ENCODE measurements at regions not wholly inside any gene's neighbourhood (a gene's known extent, or its start where the extent isn't known, plus 50 kb on each side); places are given as distances from the start of the nearest gene placed in this dataset.

DNA sequence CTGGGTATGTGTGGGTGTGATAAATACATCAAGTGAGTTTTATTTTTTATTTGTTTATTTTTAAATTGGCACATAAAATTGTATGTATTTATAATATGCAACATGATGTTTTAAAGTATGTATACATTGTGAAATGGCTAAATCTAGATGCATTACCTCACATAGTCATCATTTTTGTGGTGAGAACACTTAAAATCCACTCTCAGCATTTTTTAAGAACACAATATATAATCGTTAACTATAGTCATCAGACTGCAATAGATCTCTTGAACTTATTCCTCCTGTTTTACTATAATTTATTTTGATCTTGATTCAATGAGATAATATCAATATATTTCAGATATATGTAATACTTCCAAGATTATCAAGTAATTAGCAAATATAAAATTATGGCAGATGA lies 93.9 kb upstream of the ALDH1A1 start:
- TF ChIP-seq, protein P1, sequence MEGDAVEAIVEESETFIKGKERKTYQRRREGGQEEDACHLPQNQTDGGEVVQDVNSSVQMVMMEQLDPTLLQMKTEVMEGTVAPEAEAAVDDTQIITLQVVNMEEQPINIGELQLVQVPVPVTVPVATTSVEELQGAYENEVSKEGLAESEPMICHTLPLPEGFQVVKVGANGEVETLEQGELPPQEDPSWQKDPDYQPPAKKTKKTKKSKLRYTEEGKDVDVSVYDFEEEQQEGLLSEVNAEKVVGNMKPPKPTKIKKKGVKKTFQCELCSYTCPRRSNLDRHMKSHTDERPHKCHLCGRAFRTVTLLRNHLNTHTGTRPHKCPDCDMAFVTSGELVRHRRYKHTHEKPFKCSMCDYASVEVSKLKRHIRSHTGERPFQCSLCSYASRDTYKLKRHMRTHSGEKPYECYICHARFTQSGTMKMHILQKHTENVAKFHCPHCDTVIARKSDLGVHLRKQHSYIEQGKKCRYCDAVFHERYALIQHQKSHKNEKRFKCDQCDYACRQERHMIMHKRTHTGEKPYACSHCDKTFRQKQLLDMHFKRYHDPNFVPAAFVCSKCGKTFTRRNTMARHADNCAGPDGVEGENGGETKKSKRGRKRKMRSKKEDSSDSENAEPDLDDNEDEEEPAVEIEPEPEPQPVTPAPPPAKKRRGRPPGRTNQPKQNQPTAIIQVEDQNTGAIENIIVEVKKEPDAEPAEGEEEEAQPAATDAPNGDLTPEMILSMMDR (conservative IDR thresholded peaks at IDR 0.05 in 1 of 2, IDR thresholded peaks at IDR 0.05 in 1 of 2; ENCODE audit: extremely low read depth in 1 of 2, insufficient read depth in 1 of 2, low read depth in 1 of 2, low read length in 2 of 2): no peak
- TF ChIP-seq EZH2 (IDR thresholded peaks at IDR 0.05; ENCODE audit: borderline replicate concordance, low read length): no peak
